ENCODE measurements at regions not wholly inside any gene's neighbourhood (a gene's known extent, or its start where the extent isn't known, plus 50 kb on each side); places are given as distances from the start of the nearest gene placed in this dataset.

GRCh38 chr13:104137416-104137815 is 1071.2 kb upstream of the SLC10A2 start:
- Mint-ChIP-seq H3K4me3 (no peak overlapping the region), H3K27me3 (no peaks in the 10 kb centered on the region), H3K9me3 (peaks cover 0 to 8% (median 2%) of the 10 kb centered on the region in 3 donors), H3K4me1 (no peaks in the 10 kb centered on the region), H3K27ac (no peak overlapping the region), H3K36me3 (no peaks in the 10 kb centered on the region)
- WGBS (ENCODE audit: insufficient coverage): 100% methylated on average over 1 of the region's 6 CpGs
- DNase-seq (no peak), ATAC-seq (replicated peaks in 1 of 4) (no peak)
- ChIA-PET CTCF (no interaction called here), POLR2A (no interaction called here)
- H3K36me3 ChIP-seq (ENCODE audit: control insufficient read depth in 2 of 2, extremely low read depth in 1 of 2, insufficient read depth in 1 of 2, low read length in 1 of 2): no peaks in the 10 kb centered on the region
- no peaks in the 10 kb centered on the region for H3K27me3 ChIP-seq (replicated peaks in 1 of 2; ENCODE audit: control insufficient read depth in 2 of 2, extremely low read depth in 1 of 2, insufficient read depth in 2 of 2, low read length in 1 of 2)
- H3K9me3 ChIP-seq: no peaks in the 10 kb centered on the region
- H3K4me1 ChIP-seq (ENCODE audit: control insufficient read depth in 1 of 2, extremely low read depth in 1 of 2, insufficient read depth in 2 of 2, low read length in 2 of 2): no peaks in the 10 kb centered on the region
- H3K27ac ChIP-seq (ENCODE audit: low read length): no peak overlapping the region
- no peak overlapping the region for H3K4me3 ChIP-seq (ENCODE audit: control insufficient read depth in 1 of 2, extremely low read depth in 1 of 2, low read length in 1 of 2)

- Histone ChIP-seq H3K27ac (ENCODE audit: low read length) (no peak overlapping the region), H3K9me3 (no peaks in the 10 kb centered on the region), H3K4me3 (ENCODE audit: control insufficient read depth in 1 of 2, extremely low read depth in 1 of 2, low read length in 1 of 2) (no peak overlapping the region), H3K4me1 (ENCODE audit: control insufficient read depth in 1 of 2, extremely low read depth in 1 of 2, insufficient read depth in 2 of 2, low read length in 2 of 2) (no peaks in the 10 kb centered on the region), H3K27me3 (replicated peaks in 1 of 2; ENCODE audit: control insufficient read depth in 2 of 2, extremely low read depth in 1 of 2, insufficient read depth in 2 of 2, low read length in 1 of 2) (no peaks in the 10 kb centered on the region), H3K36me3 (ENCODE audit: control insufficient read depth in 2 of 2, extremely low read depth in 1 of 2, insufficient read depth in 1 of 2, low read length in 1 of 2) (no peaks in the 10 kb centered on the region)
- WGBS (ENCODE audit: insufficient coverage): 45% methylated on average over 3 of the region's 5 CpGs
- DNase-seq: no peak
- POLR2A ChIA-PET: no interaction called here
- no peak overlapping the region for H3K4me3 Mint-ChIP-seq
- H3K36me3 Mint-ChIP-seq: no peaks in the 10 kb centered on the region
- no peaks in the 10 kb centered on the region for H3K27me3 Mint-ChIP-seq
- no peak for ATAC-seq (replicated peaks in 1 of 4)
- no peak overlapping the region for H3K27ac Mint-ChIP-seq
- peaks cover 0 to 8% (median 2%) of the 10 kb centered on the region in 3 donors for H3K9me3 Mint-ChIP-seq
- no peaks in the 10 kb centered on the region for H3K4me1 Mint-ChIP-seq
- CTCF ChIA-PET: no interaction called here
Observed at GRCh38 chr13:104132849-104133248, 1066.6 kb upstream of the SLC10A2 start.

- DNase-seq (no peak), ATAC-seq (replicated peaks in 1 of 4) (no peak)
- POLR2A ChIA-PET: interaction anchor here in 1 of 2 donors (0.7 kb wide), 1 partner anchor 155 kb away, joined by 3 read pairs; no protein-coding TSS in a partner anchor
- Mint-ChIP-seq H3K27ac (no peak overlapping the region), H3K27me3 (no peaks in the 10 kb centered on the region), H3K4me3 (no peak overlapping the region), H3K4me1 (no peaks in the 10 kb centered on the region), H3K36me3 (no peaks in the 10 kb centered on the region), H3K9me3 (peaks cover 0 to 4% (median 2%) of the 10 kb centered on the region in 3 donors)
- no peak overlapping the region for H3K27ac ChIP-seq (ENCODE audit: low read length)
- CTCF ChIA-PET: no interaction called here
- H3K27me3 ChIP-seq (replicated peaks in 1 of 2; ENCODE audit: control insufficient read depth in 2 of 2, extremely low read depth in 1 of 2, insufficient read depth in 2 of 2, low read length in 1 of 2): no peaks in the 10 kb centered on the region
- no peaks in the 10 kb centered on the region for H3K4me1 ChIP-seq (ENCODE audit: control insufficient read depth in 1 of 2, extremely low read depth in 1 of 2, insufficient read depth in 2 of 2, low read length in 2 of 2)
- 0% methylated on average over 1 of the region's 5 CpGs for WGBS (ENCODE audit: insufficient coverage)
- no peak overlapping the region for H3K4me3 ChIP-seq (ENCODE audit: control insufficient read depth in 1 of 2, extremely low read depth in 1 of 2, low read length in 1 of 2)
- H3K9me3 ChIP-seq: no peaks in the 10 kb centered on the region
- H3K36me3 ChIP-seq (ENCODE audit: control insufficient read depth in 2 of 2, extremely low read depth in 1 of 2, insufficient read depth in 1 of 2, low read length in 1 of 2): no peaks in the 10 kb centered on the region
Observed at GRCh38 chr13:104114101-104114500, 1047.9 kb upstream of the SLC10A2 start.

GRCh38 chr13:104111031-104111430 is 1044.8 kb upstream of the SLC10A2 start:
- WGBS (ENCODE audit: insufficient coverage): no CpG with 5 or more reads among the region's 1 CpG
- H3K4me3 Mint-ChIP-seq: no peak overlapping the region
- H3K27ac Mint-ChIP-seq: no peak overlapping the region
- no peak overlapping the region for H3K4me3 ChIP-seq (ENCODE audit: control insufficient read depth in 1 of 2, extremely low read depth in 1 of 2, low read length in 1 of 2)
- H3K36me3 Mint-ChIP-seq: no peaks in the 10 kb centered on the region
- no peaks in the 10 kb centered on the region for H3K27me3 ChIP-seq (replicated peaks in 1 of 2; ENCODE audit: control insufficient read depth in 2 of 2, extremely low read depth in 1 of 2, insufficient read depth in 2 of 2, low read length in 1 of 2)
- H3K36me3 ChIP-seq (ENCODE audit: control insufficient read depth in 2 of 2, extremely low read depth in 1 of 2, insufficient read depth in 1 of 2, low read length in 1 of 2): no peaks in the 10 kb centered on the region
- DNase-seq: no peak
- CTCF ChIA-PET: no interaction called here
- ATAC-seq (replicated peaks in 1 of 4): no peak
- no peaks in the 10 kb centered on the region for H3K9me3 ChIP-seq
- no peak overlapping the region for H3K27ac ChIP-seq (ENCODE audit: low read length)
- H3K4me1 ChIP-seq (ENCODE audit: control insufficient read depth in 1 of 2, extremely low read depth in 1 of 2, insufficient read depth in 2 of 2, low read length in 2 of 2): no peaks in the 10 kb centered on the region
- POLR2A ChIA-PET: no interaction called here
- no peaks in the 10 kb centered on the region for H3K4me1 Mint-ChIP-seq
- peaks cover 5 to 8% (median 7%) of the 10 kb centered on the region in 3 donors for H3K9me3 Mint-ChIP-seq
- H3K27me3 Mint-ChIP-seq: no peaks in the 10 kb centered on the region

GRCh38 chr13:104106705-104107393 is 1040.6 kb upstream of the SLC10A2 start:
- Histone ChIP-seq H3K27me3 (replicated peaks in 1 of 2; ENCODE audit: control insufficient read depth in 2 of 2, extremely low read depth in 1 of 2, insufficient read depth in 2 of 2, low read length in 1 of 2) (no peaks in the 10 kb centered on the region), H3K36me3 (ENCODE audit: control insufficient read depth in 2 of 2, extremely low read depth in 1 of 2, insufficient read depth in 1 of 2, low read length in 1 of 2) (no peaks in the 10 kb centered on the region), H3K4me3 (ENCODE audit: control insufficient read depth in 1 of 2, extremely low read depth in 1 of 2, low read length in 1 of 2) (no peak overlapping the region), H3K9me3 (no peaks in the 10 kb centered on the region), H3K4me1 (ENCODE audit: control insufficient read depth in 1 of 2, extremely low read depth in 1 of 2, insufficient read depth in 2 of 2, low read length in 2 of 2) (no peaks in the 10 kb centered on the region), H3K27ac (ENCODE audit: low read length) (no peak overlapping the region)
- H3K27ac Mint-ChIP-seq: no peak overlapping the region
- CTCF ChIA-PET: no interaction called here
- no peaks in the 10 kb centered on the region for H3K36me3 Mint-ChIP-seq
- H3K9me3 Mint-ChIP-seq: peaks cover 5 to 15% (median 7%) of the 10 kb centered on the region in 3 donors
- WGBS (ENCODE audit: insufficient coverage): 86% methylated on average over 4 of the region's 9 CpGs
- H3K27me3 Mint-ChIP-seq: no peaks in the 10 kb centered on the region
- ATAC-seq (replicated peaks in 1 of 4) (no peak), DNase-seq (no peak)
- POLR2A ChIA-PET: no interaction called here
- H3K4me3 Mint-ChIP-seq: no peak overlapping the region
- H3K4me1 Mint-ChIP-seq: no peaks in the 10 kb centered on the region

GRCh38 chr13:104105418-104106355 is 1039.5 kb upstream of the SLC10A2 start:
- ChIA-PET POLR2A (no interaction called here), CTCF (no interaction called here)
- no peak for ATAC-seq (replicated peaks in 1 of 4)
- Histone ChIP-seq H3K27me3 (replicated peaks in 1 of 2; ENCODE audit: control insufficient read depth in 2 of 2, extremely low read depth in 1 of 2, insufficient read depth in 2 of 2, low read length in 1 of 2) (no peaks in the 10 kb centered on the region), H3K9me3 (no peaks in the 10 kb centered on the region), H3K27ac (ENCODE audit: low read length) (no peak overlapping the region), H3K36me3 (ENCODE audit: control insufficient read depth in 2 of 2, extremely low read depth in 1 of 2, insufficient read depth in 1 of 2, low read length in 1 of 2) (no peaks in the 10 kb centered on the region), H3K4me3 (ENCODE audit: control insufficient read depth in 1 of 2, extremely low read depth in 1 of 2, low read length in 1 of 2) (no peak overlapping the region), H3K4me1 (ENCODE audit: control insufficient read depth in 1 of 2, extremely low read depth in 1 of 2, insufficient read depth in 2 of 2, low read length in 2 of 2) (no peaks in the 10 kb centered on the region)
- no peaks in the 10 kb centered on the region for H3K4me1 Mint-ChIP-seq
- no peak overlapping the region for H3K27ac Mint-ChIP-seq
- 80% methylated on average over 1 of the region's 7 CpGs for WGBS (ENCODE audit: insufficient coverage)
- H3K27me3 Mint-ChIP-seq: no peaks in the 10 kb centered on the region
- no peak overlapping the region for H3K4me3 Mint-ChIP-seq
- H3K9me3 Mint-ChIP-seq: peaks cover 7 to 15% (median 8%) of the 10 kb centered on the region in 3 donors
- DNase-seq: no peak
- no peaks in the 10 kb centered on the region for H3K36me3 Mint-ChIP-seq
